HepG2 (cell line): ENCODE measurements at regions not wholly inside any gene's neighbourhood (a gene's known extent, or its start where the extent isn't known, plus 50 kb on each side); places are given as distances from the start of the nearest gene placed in this dataset.

ENCODE experiments used
- ATF5 ChIP-seq: sonication (generic); formaldehyde crosslinking; IDR thresholded peaks from 2 replicates; pipeline ENCODE4 v1.4.0; 2020; ENCODE audit warnings: mild to moderate bottlenecking, low read depth, missing genetic modification reagents
- EED ChIP-seq: sonication (generic); formaldehyde crosslinking; IDR thresholded peaks from 2 replicates; pipeline ENCODE4 v1.5.0; 2020; ENCODE audit warnings: mild to moderate bottlenecking, missing genetic modification reagents
- ESRRA ChIP-seq: sonication (generic); formaldehyde crosslinking; IDR thresholded peaks from 2 replicates; pipeline ENCODE4 v1.5.1; 2020; ENCODE audit warnings: mild to moderate bottlenecking, low read depth, missing genetic modification reagents
- LCORL ChIP-seq, 2 experiments: fragments of 450-650 bp in 1 of 2; sonication (generic) in 1 of 2; formaldehyde crosslinking in 1 of 2; IDR thresholded peaks; 2 replicates each; pipeline versions ENCODE4 v1.5.0 to v1.6.1; 2017 to 2020; ENCODE audit warnings: antibody characterized with exemption in 1 of 2, missing genetic modification reagents in 1 of 2
- MAF1 ChIP-seq: sonication (generic); formaldehyde crosslinking; IDR thresholded peaks from 2 replicates; pipeline ENCODE4 v1.5.0; 2020; ENCODE audit warnings: missing genetic modification reagents, borderline replicate concordance
- MIXL1 ChIP-seq: IDR thresholded peaks from 2 replicates; pipeline ENCODE4 v1.6.1; 2016
- THAP7 ChIP-seq: sonication (generic); formaldehyde crosslinking; IDR thresholded peaks from 2 replicates; pipeline ENCODE4 v1.8.1; 2023; ENCODE audit warnings: mild to moderate bottlenecking, missing genetic modification reagents
- ZBTB44 ChIP-seq: sonication (generic); formaldehyde crosslinking; IDR thresholded peaks from 2 replicates; pipeline ENCODE4 v1.4.0; 2020; ENCODE audit warnings: missing genetic modification reagents
- ZKSCAN8 ChIP-seq: IDR thresholded peaks from 2 replicates; pipeline ENCODE4 v1.6.1; 2016; ENCODE audit warnings: borderline replicate concordance, missing genetic modification reagents, missing compliant biosample characterization
- ZNF33B ChIP-seq: sonication (generic); formaldehyde crosslinking; IDR thresholded peaks from 2 replicates; pipeline ENCODE4 v1.5.1; 2020; ENCODE audit warnings: mild to moderate bottlenecking, missing genetic modification reagents
- ZNF562 ChIP-seq: sonication (generic); formaldehyde crosslinking; IDR thresholded peaks from 2 replicates; pipeline ENCODE4 v1.8.0; 2022; ENCODE audit warnings: missing genetic modification reagents, borderline replicate concordance
- ZNF644 ChIP-seq: IDR thresholded peaks from 2 replicates; pipeline ENCODE4 v1.6.1; 2016; ENCODE audit warnings: low read depth
- ZNF720 ChIP-seq: sonication (generic); formaldehyde crosslinking; IDR thresholded peaks from 2 replicates; pipeline ENCODE4 v1.4.0; 2020; ENCODE audit warnings: missing genetic modification reagents
- ZNF800 ChIP-seq: sonication (generic); formaldehyde crosslinking; IDR thresholded peaks from 2 replicates; pipeline ENCODE4 v1.4.0; 2020; ENCODE audit warnings: missing genetic modification reagents
- ZSCAN5A ChIP-seq: sonication (generic); formaldehyde crosslinking; IDR thresholded peaks from 2 replicates; pipeline ENCODE4 v1.8.0; 2022; ENCODE audit warnings: mild to moderate bottlenecking, missing genetic modification reagents, borderline replicate concordance
- TF ChIP-seq, protein P1 (sequence below): sonication (generic); formaldehyde crosslinking; IDR thresholded peaks from 2 replicates; pipeline ENCODE4 v1.8.0; 2022; ENCODE audit warnings: missing genetic modification reagents, mild to moderate bottlenecking, borderline replicate concordance
- TF ChIP-seq, protein P2 (sequence below): IDR thresholded peaks from 2 replicates; pipeline ENCODE4 v1.6.1; 2016; ENCODE audit warnings: low read depth, missing genetic modification reagents, missing compliant biosample characterization

GRCh38 chr5:88128813-88129212 lies 139.8 kb downstream of the TMEM161B start (continued):
- TF ChIP-seq MAF1 = no peak
- TF ChIP-seq ATF5 (CRISPR knock-in tag) = no peak
- peak; percentile 55; the same call in 1 of the 2 replicates for TF ChIP-seq ZSCAN5A (CRISPR knock-in tag)
- no peak for TF ChIP-seq ZNF33B
- no peak for TF ChIP-seq ZNF720
- peak; percentile 89; the same call in 1 of the 2 replicates for TF ChIP-seq MIXL1 (CRISPR knock-in tag)
- TF ChIP-seq, protein P1, sequence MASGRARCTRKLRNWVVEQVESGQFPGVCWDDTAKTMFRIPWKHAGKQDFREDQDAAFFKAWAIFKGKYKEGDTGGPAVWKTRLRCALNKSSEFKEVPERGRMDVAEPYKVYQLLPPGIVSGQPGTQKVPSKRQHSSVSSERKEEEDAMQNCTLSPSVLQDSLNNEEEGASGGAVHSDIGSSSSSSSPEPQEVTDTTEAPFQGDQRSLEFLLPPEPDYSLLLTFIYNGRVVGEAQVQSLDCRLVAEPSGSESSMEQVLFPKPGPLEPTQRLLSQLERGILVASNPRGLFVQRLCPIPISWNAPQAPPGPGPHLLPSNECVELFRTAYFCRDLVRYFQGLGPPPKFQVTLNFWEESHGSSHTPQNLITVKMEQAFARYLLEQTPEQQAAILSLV (CRISPR knock-in tag) = no peak
- TF ChIP-seq ZBTB44 (CRISPR knock-in tag) = no peak
- TF ChIP-seq, protein P2, sequence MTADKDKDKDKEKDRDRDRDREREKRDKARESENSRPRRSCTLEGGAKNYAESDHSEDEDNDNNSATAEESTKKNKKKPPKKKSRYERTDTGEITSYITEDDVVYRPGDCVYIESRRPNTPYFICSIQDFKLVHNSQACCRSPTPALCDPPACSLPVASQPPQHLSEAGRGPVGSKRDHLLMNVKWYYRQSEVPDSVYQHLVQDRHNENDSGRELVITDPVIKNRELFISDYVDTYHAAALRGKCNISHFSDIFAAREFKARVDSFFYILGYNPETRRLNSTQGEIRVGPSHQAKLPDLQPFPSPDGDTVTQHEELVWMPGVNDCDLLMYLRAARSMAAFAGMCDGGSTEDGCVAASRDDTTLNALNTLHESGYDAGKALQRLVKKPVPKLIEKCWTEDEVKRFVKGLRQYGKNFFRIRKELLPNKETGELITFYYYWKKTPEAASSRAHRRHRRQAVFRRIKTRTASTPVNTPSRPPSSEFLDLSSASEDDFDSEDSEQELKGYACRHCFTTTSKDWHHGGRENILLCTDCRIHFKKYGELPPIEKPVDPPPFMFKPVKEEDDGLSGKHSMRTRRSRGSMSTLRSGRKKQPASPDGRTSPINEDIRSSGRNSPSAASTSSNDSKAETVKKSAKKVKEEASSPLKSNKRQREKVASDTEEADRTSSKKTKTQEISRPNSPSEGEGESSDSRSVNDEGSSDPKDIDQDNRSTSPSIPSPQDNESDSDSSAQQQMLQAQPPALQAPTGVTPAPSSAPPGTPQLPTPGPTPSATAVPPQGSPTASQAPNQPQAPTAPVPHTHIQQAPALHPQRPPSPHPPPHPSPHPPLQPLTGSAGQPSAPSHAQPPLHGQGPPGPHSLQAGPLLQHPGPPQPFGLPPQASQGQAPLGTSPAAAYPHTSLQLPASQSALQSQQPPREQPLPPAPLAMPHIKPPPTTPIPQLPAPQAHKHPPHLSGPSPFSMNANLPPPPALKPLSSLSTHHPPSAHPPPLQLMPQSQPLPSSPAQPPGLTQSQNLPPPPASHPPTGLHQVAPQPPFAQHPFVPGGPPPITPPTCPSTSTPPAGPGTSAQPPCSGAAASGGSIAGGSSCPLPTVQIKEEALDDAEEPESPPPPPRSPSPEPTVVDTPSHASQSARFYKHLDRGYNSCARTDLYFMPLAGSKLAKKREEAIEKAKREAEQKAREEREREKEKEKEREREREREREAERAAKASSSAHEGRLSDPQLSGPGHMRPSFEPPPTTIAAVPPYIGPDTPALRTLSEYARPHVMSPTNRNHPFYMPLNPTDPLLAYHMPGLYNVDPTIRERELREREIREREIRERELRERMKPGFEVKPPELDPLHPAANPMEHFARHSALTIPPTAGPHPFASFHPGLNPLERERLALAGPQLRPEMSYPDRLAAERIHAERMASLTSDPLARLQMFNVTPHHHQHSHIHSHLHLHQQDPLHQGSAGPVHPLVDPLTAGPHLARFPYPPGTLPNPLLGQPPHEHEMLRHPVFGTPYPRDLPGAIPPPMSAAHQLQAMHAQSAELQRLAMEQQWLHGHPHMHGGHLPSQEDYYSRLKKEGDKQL (CRISPR knock-in tag) = peak; percentile 74; the same call in 1 of the 2 replicates
- TF ChIP-seq ZNF800 (CRISPR knock-in tag) = 0 out of 2 replicates have a peak, but pooled peaks have one; percentile 50
- no peak for TF ChIP-seq THAP7 (CRISPR knock-in tag)
- no peak for TF ChIP-seq EED (CRISPR knock-in tag)
- TF ChIP-seq ZNF562 (CRISPR knock-in tag) = no peak
- no peak for TF ChIP-seq LCORL (IDR thresholded peaks at IDR 0.05)
- TF ChIP-seq LCORL (CRISPR knock-in tag; IDR thresholded peaks at IDR 0.05) = peak; percentile 40; the same call in 1 of the 2 replicates
- TF ChIP-seq ZKSCAN8 = peak; percentile 56; the same call in 1 of the 2 replicates
- no peak for TF ChIP-seq ESRRA (CRISPR knock-in tag)
- TF ChIP-seq ZNF644 (CRISPR knock-in tag) = peak; percentile 93
